ENCODE measurements at regions not wholly inside any gene's neighbourhood (a gene's known extent, or its start where the extent isn't known, plus 50 kb on each side); places are given as distances from the start of the nearest gene placed in this dataset.

DNA sequence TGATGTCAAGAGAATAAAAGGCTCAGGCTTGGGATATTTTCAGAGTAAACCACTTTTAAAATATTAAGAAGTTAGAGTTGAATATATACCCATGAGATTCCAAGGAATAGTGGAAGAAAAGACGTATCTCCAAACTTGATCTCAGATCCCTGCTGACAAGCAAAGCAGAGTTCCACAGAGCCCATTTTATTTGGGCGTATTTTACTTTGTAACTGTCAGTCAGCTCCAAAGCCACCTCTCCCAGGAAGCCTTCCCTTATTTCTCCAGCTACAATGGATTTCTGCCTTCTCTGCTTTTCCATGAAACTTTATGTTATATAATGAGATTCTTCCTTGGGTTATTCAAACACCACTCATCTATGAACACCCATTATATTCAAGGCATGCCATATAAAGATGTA is 295.7 kb downstream of the FZD1 start:
- DNase-seq (ENCODE audit: low read depth) = no peak
- no peak overlapping the region for H3K4me3 ChIP-seq (ENCODE audit: low read depth, low read length)
- no peak for TF ChIP-seq CTCF (IDR thresholded peaks at IDR 0.05; ENCODE audit: control insufficient read depth, extremely low read depth, insufficient read depth)

DNA sequence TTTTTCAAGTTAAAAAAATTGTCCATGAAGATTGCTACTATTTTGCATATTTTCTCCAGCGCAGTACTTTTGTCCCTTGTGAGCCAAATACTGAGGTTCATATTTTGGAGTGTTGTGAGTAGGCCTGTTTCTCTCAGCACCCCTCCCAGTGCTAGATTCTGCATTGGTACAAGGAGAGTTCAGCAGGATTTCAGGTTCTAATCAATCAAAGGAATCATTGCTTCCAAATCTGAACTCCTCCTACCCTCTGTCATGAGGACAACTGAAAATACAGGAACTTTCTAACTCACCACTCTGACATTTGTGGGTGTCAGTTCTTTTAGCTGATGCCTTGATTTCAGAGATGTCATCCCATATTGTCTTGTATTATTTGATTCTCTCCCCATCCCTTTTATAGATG is 299.9 kb downstream of the FZD1 start:
- TF ChIP-seq CTCF (IDR thresholded peaks at IDR 0.05; ENCODE audit: control insufficient read depth, extremely low read depth, insufficient read depth) = no peak
- no peak for DNase-seq (ENCODE audit: low read depth)
- no peak overlapping the region for H3K4me3 ChIP-seq (ENCODE audit: low read depth, low read length)

DNA sequence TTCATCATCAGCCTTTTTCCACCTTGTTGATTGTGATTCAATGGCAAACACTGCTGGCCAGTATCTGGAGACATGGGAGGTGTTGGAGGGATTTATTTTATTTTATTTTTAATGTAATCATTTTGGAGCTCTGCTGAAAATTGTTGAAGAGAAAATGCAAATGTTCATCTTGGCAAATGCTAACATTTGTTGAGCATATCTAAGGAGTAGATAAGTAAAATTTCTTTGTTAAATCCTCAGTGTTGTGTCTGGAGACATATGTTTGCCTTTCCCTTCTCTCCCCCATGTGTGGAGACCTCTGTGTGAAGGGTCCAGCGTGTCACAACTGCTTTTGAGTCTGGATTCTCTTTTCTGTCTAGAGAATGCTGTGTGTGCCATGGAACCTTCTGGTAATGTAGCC is 300.3 kb downstream of the FZD1 start:
- DNase-seq (ENCODE audit: low read depth) = no peak
- TF ChIP-seq CTCF (IDR thresholded peaks at IDR 0.05; ENCODE audit: control insufficient read depth, extremely low read depth, insufficient read depth) = no peak
- H3K4me3 ChIP-seq (ENCODE audit: low read depth, low read length) = no peak overlapping the region

- H3K4me3 ChIP-seq (ENCODE audit: low read depth, low read length) = no peak overlapping the region
- no peak for TF ChIP-seq CTCF (IDR thresholded peaks at IDR 0.05; ENCODE audit: control insufficient read depth, extremely low read depth, insufficient read depth)
- DNase-seq (ENCODE audit: low read depth) = peak; percentile 93
Measured at GRCh38 chr7:91565499-91566401, 301.5 kb downstream of the FZD1 start.

- TF ChIP-seq CTCF (IDR thresholded peaks at IDR 0.05; ENCODE audit: control insufficient read depth, extremely low read depth, insufficient read depth) = no peak
- no peak overlapping the region for H3K4me3 ChIP-seq (ENCODE audit: low read depth, low read length)
- DNase-seq (ENCODE audit: low read depth) = no peak
Measured at GRCh38 chr7:91566402-91566732, 302.1 kb downstream of the FZD1 start.

DNA sequence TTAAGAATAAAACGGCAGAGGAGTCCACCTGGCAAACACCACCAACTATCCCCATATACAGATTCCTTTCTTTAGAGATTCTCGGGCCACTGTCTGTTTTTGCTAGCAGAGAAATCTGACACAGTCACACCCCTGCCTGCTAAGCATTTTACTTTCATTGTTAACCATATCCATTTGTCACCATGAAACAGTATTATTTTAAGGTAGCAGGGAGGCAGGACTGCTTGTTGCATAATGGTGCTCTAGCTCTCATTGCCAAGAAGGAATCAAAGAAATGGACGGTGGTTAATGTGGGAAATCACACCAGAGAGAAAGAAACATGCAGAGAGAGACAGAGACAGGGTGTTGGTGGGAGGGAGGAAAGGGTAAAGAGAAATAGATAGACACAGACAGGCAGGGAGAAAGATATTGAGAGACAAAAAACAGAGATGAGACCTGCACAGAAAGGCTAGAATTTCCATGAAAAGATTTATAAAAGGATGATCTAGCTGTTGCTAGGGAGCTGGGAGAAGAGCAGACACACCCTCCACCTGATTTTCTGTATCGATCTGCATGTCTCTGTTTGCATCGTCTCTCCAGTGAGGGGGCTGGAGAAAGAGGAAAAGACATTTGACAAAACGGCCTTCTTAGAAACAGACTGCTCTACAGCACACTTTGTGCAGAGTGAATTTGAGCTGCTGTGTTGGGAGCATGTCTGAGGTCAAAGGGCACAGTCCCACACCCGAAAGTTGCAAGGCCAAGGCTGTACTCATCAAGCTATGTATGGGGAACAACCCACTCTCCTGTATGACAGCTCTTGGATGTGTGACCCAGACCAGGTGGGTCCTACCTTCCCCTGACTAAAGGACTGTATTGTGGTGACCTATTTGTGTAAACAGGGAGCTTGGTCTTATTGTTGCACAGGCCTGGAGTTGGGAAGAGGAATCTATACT is 303.1 kb downstream of the FZD1 start:
- TF ChIP-seq CTCF (IDR thresholded peaks at IDR 0.05; ENCODE audit: control insufficient read depth, extremely low read depth, insufficient read depth) = no peak
- no peak for DNase-seq (ENCODE audit: low read depth)
- H3K4me3 ChIP-seq (ENCODE audit: low read depth, low read length) = no peak overlapping the region

All from LNCaP clone FGC (cell line).